ENCODE measurements at regions not wholly inside any gene's neighbourhood (a gene's known extent, or its start where the extent isn't known, plus 50 kb on each side); places are given as distances from the start of the nearest gene placed in this dataset.

GRCh38 chr9:103410059-103410458 is 414.9 kb downstream of the CYLC2 start:
- no peaks in the 10 kb centered on the region for H3K4me1 ChIP-seq (ENCODE audit: control insufficient read depth in 1 of 2, insufficient read depth in 2 of 2, low read length in 2 of 2)

GRCh38 chr9:103427696-103428095 is 432.6 kb downstream of the CYLC2 start:
- no peak overlapping the region for H3K27ac ChIP-seq (ENCODE audit: low read depth, low read length)
- no peak overlapping the region for H3K4me3 ChIP-seq (replicated peaks in 1 of 2; ENCODE audit: low read depth in 1 of 2, low read length in 2 of 2)
- ChIA-PET POLR2A (no interaction called here), RAD21 (ENCODE audit: low non-redundant PET in 1 of 2, low total read pairs in 2 of 2, uncharacterized antibody in 2 of 2, unreplicated experiment in 2 of 2) (no interaction called here), CTCF (no interaction called here)
- H3K9me2 ChIP-seq (ENCODE audit: insufficient read depth) = no peaks in the 10 kb centered on the region
- no TSS peak for BruUV-seq (replicated peaks)
- no peak overlapping the region for H3K9ac ChIP-seq (ENCODE audit: low read length)
- no peaks in the 10 kb centered on the region for H3K27me3 ChIP-seq (ENCODE audit: insufficient read depth, low read length)
- H3K4me2 ChIP-seq (ENCODE audit: low read length) = no peak overlapping the region
- peaks cover 0 to 16% of the 10 kb centered on the region in 2 experiments; a peak in 3 of 4 replicates for H3K9me3 ChIP-seq (ENCODE audit: control insufficient read depth in 1 of 2, insufficient read depth in 1 of 2, low read depth in 1 of 2, low read length in 2 of 2)
- H3K79me2 ChIP-seq (ENCODE audit: insufficient read depth, low read length) = no peaks in the 10 kb centered on the region
- no peaks in the 10 kb centered on the region for H3K36me3 ChIP-seq (ENCODE audit: control insufficient read depth in 1 of 2, insufficient read depth in 2 of 2, low read length in 2 of 2)
- no peak for ATAC-seq
- H2AFZ ChIP-seq (ENCODE audit: low read depth, low read length, poor library complexity, severe bottlenecking) = no peak overlapping the region
- H4K20me1 ChIP-seq (ENCODE audit: insufficient read depth) = no peaks in the 10 kb centered on the region; the same call in 1 of the 2 replicates
- no peaks in the 10 kb centered on the region for H3K4me1 ChIP-seq (ENCODE audit: control insufficient read depth in 1 of 2, insufficient read depth in 2 of 2, low read length in 2 of 2)
- DNase-seq (ENCODE audit: low read depth, low spot score) = no peak
- intact Hi-C loops (cut with micrococcal nuclease) = no loop called here
- TF ChIP-seq SRF (IDR thresholded peaks at IDR 0.05; ENCODE audit: low read depth) (no peak), MAX (IDR thresholded peaks at IDR 0.05) (no peak), ELF1 (IDR thresholded peaks at IDR 0.05; ENCODE audit: borderline replicate concordance, low read depth) (no peak), REST (IDR thresholded peaks at IDR 0.05; ENCODE audit: low read depth) (no peak), ATF3 (IDR thresholded peaks at IDR 0.05) (no peak), TCF7L2 (IDR thresholded peaks at IDR 0.05; ENCODE audit: borderline replicate concordance, extremely low read depth, insufficient read depth, insufficient read length) (no peak), POLR2A (IDR thresholded peaks at IDR 0.05; ENCODE audit: borderline replicate concordance, extremely low read depth, insufficient read depth, insufficient read length) (no peak), YY1 (IDR thresholded peaks at IDR 0.05; ENCODE audit: extremely low read depth, insufficient replicate concordance, low read depth, low read length) (no peak), EZH2phosphoT487 (IDR thresholded peaks at IDR 0.05; ENCODE audit: borderline replicate concordance) (no peak), SIN3A (IDR thresholded peaks at IDR 0.05; ENCODE audit: low read depth) (no peak)

More at GRCh38 chr9:103410059-103410458, 414.9 kb downstream of the CYLC2 start:
- no peak overlapping the region for H3K27ac ChIP-seq (ENCODE audit: low read depth, low read length)
- POLR2A ChIA-PET = no interaction called here
- DNase-seq (ENCODE audit: low read depth, low spot score) (no peak), ATAC-seq (no peak)
- no peak overlapping the region for H3K4me3 ChIP-seq (replicated peaks in 1 of 2; ENCODE audit: low read depth in 1 of 2, low read length in 2 of 2)
- TF ChIP-seq MAX (IDR thresholded peaks at IDR 0.05) = no peak
- TF ChIP-seq SRF (IDR thresholded peaks at IDR 0.05; ENCODE audit: low read depth) = no peak
- no peak overlapping the region for H2AFZ ChIP-seq (ENCODE audit: low read depth, low read length, poor library complexity, severe bottlenecking)
- H3K9ac ChIP-seq (ENCODE audit: low read length) = no peak overlapping the region
- intact Hi-C loops (cut with micrococcal nuclease) = no loop called here
- no peaks in the 10 kb centered on the region for H3K36me3 ChIP-seq (ENCODE audit: control insufficient read depth in 1 of 2, insufficient read depth in 2 of 2, low read length in 2 of 2)
- no peaks in the 10 kb centered on the region for H4K20me1 ChIP-seq (ENCODE audit: insufficient read depth)
- no peaks in the 10 kb centered on the region for H3K27me3 ChIP-seq (ENCODE audit: insufficient read depth, low read length)
- RAD21 ChIA-PET (ENCODE audit: low non-redundant PET in 1 of 2, low total read pairs in 2 of 2, uncharacterized antibody in 2 of 2, unreplicated experiment in 2 of 2) = no interaction called here
- no TSS peak for BruUV-seq (replicated peaks)
- H3K9me2 ChIP-seq (ENCODE audit: insufficient read depth) = no peaks in the 10 kb centered on the region
- H3K4me2 ChIP-seq (ENCODE audit: low read length) = no peak overlapping the region
- peaks cover 3 to 17% of the 10 kb centered on the region in 2 experiments; a peak in 2 of 4 replicates for H3K9me3 ChIP-seq (ENCODE audit: control insufficient read depth in 1 of 2, insufficient read depth in 1 of 2, low read depth in 1 of 2, low read length in 2 of 2)
- CTCF ChIA-PET = no interaction called here
- no peaks in the 10 kb centered on the region for H3K79me2 ChIP-seq (ENCODE audit: insufficient read depth, low read length)
